ENCODE measurements at regions not wholly inside any gene's neighbourhood (a gene's known extent, or its start where the extent isn't known, plus 50 kb on each side); places are given as distances from the start of the nearest gene placed in this dataset.

- POLR2A ChIA-PET, result no interaction called here
- intact Hi-C loops (cut with micrococcal nuclease; ENCODE audit: unreplicated experiment), result loop anchor here (5.0 kb wide), 1 partner anchor 1419 kb away; no protein-coding TSS in a partner anchor
- TF ChIP-seq, protein P1, sequence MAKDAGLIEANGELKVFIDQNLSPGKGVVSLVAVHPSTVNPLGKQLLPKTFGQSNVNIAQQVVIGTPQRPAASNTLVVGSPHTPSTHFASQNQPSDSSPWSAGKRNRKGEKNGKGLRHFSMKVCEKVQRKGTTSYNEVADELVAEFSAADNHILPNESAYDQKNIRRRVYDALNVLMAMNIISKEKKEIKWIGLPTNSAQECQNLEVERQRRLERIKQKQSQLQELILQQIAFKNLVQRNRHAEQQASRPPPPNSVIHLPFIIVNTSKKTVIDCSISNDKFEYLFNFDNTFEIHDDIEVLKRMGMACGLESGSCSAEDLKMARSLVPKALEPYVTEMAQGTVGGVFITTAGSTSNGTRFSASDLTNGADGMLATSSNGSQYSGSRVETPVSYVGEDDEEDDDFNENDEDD (CRISPR knock-in tag; IDR thresholded peaks at IDR 0.05; ENCODE audit: borderline replicate concordance), result peak; percentile 60; the same call in 1 of the 2 replicates
- TF ChIP-seq ZNF572 (CRISPR knock-in tag; IDR thresholded peaks at IDR 0.05), result no peak
- no peak for TF ChIP-seq BATF2 (CRISPR knock-in tag; IDR thresholded peaks at IDR 0.05)
- no peak for TF ChIP-seq SIN3B (IDR thresholded peaks at IDR 0.05; ENCODE audit: low read length)
- no peak for TF ChIP-seq ZNF225 (CRISPR knock-in tag; IDR thresholded peaks at IDR 0.05)
- peak; percentile 38 for TF ChIP-seq ZNF18 (CRISPR knock-in tag; IDR thresholded peaks at IDR 0.05; ENCODE audit: insufficient replicate concordance)
- no peak for TF ChIP-seq PCBP1 (IDR thresholded peaks at IDR 0.05; ENCODE audit: borderline replicate concordance, low read depth, low read length)
- TF ChIP-seq HBP1 (CRISPR knock-in tag; IDR thresholded peaks at IDR 0.05; ENCODE audit: low read depth), result no peak
- no peak for TF ChIP-seq BHLHE40 (IDR thresholded peaks at IDR 0.05; ENCODE audit: low read length)
- TF ChIP-seq ZNF672 (CRISPR knock-in tag; IDR thresholded peaks at IDR 0.05), result no peak
- peak; percentile 69; the same call in 1 of the 2 replicates for TF ChIP-seq GABPB1 (CRISPR knock-in tag; IDR thresholded peaks at IDR 0.05)
- no peak for TF ChIP-seq TP53 (CRISPR knock-in tag; conservative IDR thresholded peaks at IDR 0.05)
- no peak for TF ChIP-seq CEBPG (CRISPR knock-in tag; IDR thresholded peaks at IDR 0.05)
- no peak for TF ChIP-seq ZNF501 (CRISPR knock-in tag; IDR thresholded peaks at IDR 0.05)
- TF ChIP-seq ONECUT2 (CRISPR knock-in tag; IDR thresholded peaks at IDR 0.05), result no peak
- TF ChIP-seq ZNF207 (IDR thresholded peaks at IDR 0.05; ENCODE audit: borderline replicate concordance), result no peak
- TF ChIP-seq XRCC5 (optimal IDR thresholded peaks at IDR 0.05; ENCODE audit: low read length), result no peak
- no peak for TF ChIP-seq REPIN1 (CRISPR knock-in tag; IDR thresholded peaks at IDR 0.05; ENCODE audit: borderline replicate concordance, low read depth)
- TF ChIP-seq TEAD3 (CRISPR knock-in tag; optimal IDR thresholded peaks at IDR 0.05; ENCODE audit: borderline replicate concordance), result no peak
- no peak for TF ChIP-seq HOXA9 (CRISPR knock-in tag; IDR thresholded peaks at IDR 0.05; ENCODE audit: borderline replicate concordance)
- TF ChIP-seq GABPA (IDR thresholded peaks at IDR 0.05; ENCODE audit: low read depth, low read length), result 0 out of 2 replicates have a peak, but pooled peaks have one; percentile 19
- peak; percentile 77 for TF ChIP-seq GABPA (CRISPR knock-in tag; IDR thresholded peaks at IDR 0.05; ENCODE audit: low read depth)
These were observed 304.0 kb upstream of the TMEFF2 start for GRCh38 chr2:192498747-192499146.

More at GRCh38 chr2:192498747-192499146, 304.0 kb upstream of the TMEFF2 start:
- Histone ChIP-seq H3K9ac (ENCODE audit: insufficient read depth, low read depth, low read length) (no peak overlapping the region), H3K27me3 (ENCODE audit: control insufficient read depth in 1 of 2, insufficient read depth in 2 of 2, low read length in 2 of 2) (no peaks in the 10 kb centered on the region), H3K79me2 (ENCODE audit: insufficient read depth, low read length) (no peaks in the 10 kb centered on the region), H3K9me3 (ENCODE audit: low read length) (no peaks in the 10 kb centered on the region), H3K4me2 (ENCODE audit: low read depth, low read length) (no peak overlapping the region), H3K27ac (ENCODE audit: extremely low read length, insufficient read depth, low read length) (no peak overlapping the region), H2AFZ (ENCODE audit: low read length) (peak overlapping the region; percentile 53), H3K4me3 (replicated peaks in 1 of 3; ENCODE audit: insufficient read depth in 1 of 3, low read depth in 2 of 3, low read length in 3 of 3) (no peak overlapping the region), H3K36me3 (replicated peaks in 1 of 2; ENCODE audit: control insufficient read depth in 1 of 2, insufficient read depth in 2 of 2, low read length in 2 of 2) (no peaks in the 10 kb centered on the region), H3K4me1 (ENCODE audit: insufficient read depth, low read length) (no peaks in the 10 kb centered on the region), H4K20me1 (ENCODE audit: insufficient read depth, low read length) (no peaks in the 10 kb centered on the region)
- DNase-seq (ENCODE audit: low spot score) (no peak), ATAC-seq (peak; percentile 41; the same call in 2 of the 3 replicates), FAIRE-seq (no peak)
- 22% methylated on average over 11 of the region's 11 CpGs for WGBS (ENCODE audit: low lambda C conversion rate)
- in situ Hi-C loops (cut with HindIII; ENCODE audit: extremely low pct_ligation_motif_present, low pct_unique_long_range_greater_than_20kb), result no loop called here
- no TSS peak for BruUV-seq (replicated peaks)
- CTCF ChIA-PET (ENCODE audit: low intra/inter-chr PET ratio, low total read pairs), result no interaction called here
